ENCODE measurements at regions not wholly inside any gene's neighbourhood (a gene's known extent, or its start where the extent isn't known, plus 50 kb on each side); places are given as distances from the start of the nearest gene placed in this dataset.

DNA sequence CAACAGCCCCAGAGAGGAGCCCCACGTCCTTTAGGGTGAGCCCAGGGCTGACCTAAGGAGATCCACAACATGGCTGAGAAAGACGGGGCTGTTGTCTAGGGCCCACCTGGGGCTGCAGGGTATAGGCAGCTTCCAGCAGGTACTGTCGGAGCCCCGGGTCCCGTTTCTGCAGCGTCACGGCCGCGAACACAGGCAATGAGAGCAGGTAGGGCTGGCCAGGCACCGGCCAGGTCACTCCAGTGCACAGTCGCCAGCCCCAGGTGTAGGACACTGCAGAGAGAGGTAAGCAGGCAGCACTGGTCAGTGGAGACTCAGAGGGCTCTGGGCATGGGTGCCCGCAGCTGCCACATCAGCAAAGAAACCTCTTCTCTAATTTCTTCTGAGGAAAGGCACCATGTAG is 115.2 kb downstream of the LITAF start:
- TF ChIP-seq EZH2phosphoT487 (IDR thresholded peaks at IDR 0.05; ENCODE audit: low read length) = no peak
- TF ChIP-seq EZH2 (optimal IDR thresholded peaks at IDR 0.05; ENCODE audit: low read depth, low read length) = no peak
- TF ChIP-seq, protein P1, sequence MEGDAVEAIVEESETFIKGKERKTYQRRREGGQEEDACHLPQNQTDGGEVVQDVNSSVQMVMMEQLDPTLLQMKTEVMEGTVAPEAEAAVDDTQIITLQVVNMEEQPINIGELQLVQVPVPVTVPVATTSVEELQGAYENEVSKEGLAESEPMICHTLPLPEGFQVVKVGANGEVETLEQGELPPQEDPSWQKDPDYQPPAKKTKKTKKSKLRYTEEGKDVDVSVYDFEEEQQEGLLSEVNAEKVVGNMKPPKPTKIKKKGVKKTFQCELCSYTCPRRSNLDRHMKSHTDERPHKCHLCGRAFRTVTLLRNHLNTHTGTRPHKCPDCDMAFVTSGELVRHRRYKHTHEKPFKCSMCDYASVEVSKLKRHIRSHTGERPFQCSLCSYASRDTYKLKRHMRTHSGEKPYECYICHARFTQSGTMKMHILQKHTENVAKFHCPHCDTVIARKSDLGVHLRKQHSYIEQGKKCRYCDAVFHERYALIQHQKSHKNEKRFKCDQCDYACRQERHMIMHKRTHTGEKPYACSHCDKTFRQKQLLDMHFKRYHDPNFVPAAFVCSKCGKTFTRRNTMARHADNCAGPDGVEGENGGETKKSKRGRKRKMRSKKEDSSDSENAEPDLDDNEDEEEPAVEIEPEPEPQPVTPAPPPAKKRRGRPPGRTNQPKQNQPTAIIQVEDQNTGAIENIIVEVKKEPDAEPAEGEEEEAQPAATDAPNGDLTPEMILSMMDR (IDR thresholded peaks at IDR 0.05; ENCODE audit: low read length) = no peak
- no peak overlapping the region for H3K4me3 ChIP-seq (ENCODE audit: low read length)
- H3K27ac ChIP-seq (ENCODE audit: low read length) = no peak overlapping the region
- H3K9me3 ChIP-seq (replicated peaks; ENCODE audit: insufficient read depth, low read length) = no peaks in the 10 kb centered on the region
- no peaks in the 10 kb centered on the region for H3K79me2 ChIP-seq (ENCODE audit: low read length)
- no peaks in the 10 kb centered on the region for H3K27me3 ChIP-seq (replicated peaks; ENCODE audit: insufficient read depth, low read length)
- no peak for DNase-seq
- H2AFZ ChIP-seq (ENCODE audit: low read length) = no peak overlapping the region
- H4K20me1 ChIP-seq (ENCODE audit: insufficient read depth, low read length) = no peaks in the 10 kb centered on the region
- peaks cover 5% of the 10 kb centered on the region; the same call in 1 of the 2 replicates for H3K4me1 ChIP-seq (ENCODE audit: low read length)
- H3F3A ChIP-seq (ENCODE audit: insufficient read depth, low read length) = peaks cover 6% of the 10 kb centered on the region; the same call in 1 of the 2 replicates
- no peaks in the 10 kb centered on the region for H3K9me2 ChIP-seq (replicated peaks; ENCODE audit: insufficient read depth, low read length)
- no peak overlapping the region for H3K9ac ChIP-seq (ENCODE audit: low read length)
- H3K4me2 ChIP-seq (ENCODE audit: low read depth, low read length) = no peak overlapping the region
- H3K36me3 ChIP-seq (replicated peaks; ENCODE audit: insufficient read depth, low read length) = no peaks in the 10 kb centered on the region

DNA sequence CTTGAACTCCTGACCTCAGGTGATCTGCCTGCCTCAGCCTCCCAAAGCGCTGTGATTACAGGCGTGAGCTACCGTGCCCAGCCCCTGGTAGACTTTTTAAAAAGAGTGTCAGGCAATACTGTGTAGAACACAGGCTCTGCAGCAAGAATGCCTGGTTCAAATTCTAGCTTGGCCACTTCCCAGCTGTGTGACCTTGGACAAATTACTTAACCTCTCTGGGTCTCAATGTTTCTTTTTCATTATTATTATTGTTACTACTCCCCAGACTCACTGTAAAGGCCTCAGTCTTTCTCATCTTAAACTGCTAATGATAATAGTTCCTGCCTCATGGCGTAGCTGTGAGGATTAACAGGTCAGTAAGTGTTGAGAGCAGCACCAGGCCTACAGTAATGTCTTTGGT is 114.3 kb downstream of the LITAF start:
- no peak for DNase-seq
- Histone ChIP-seq H3K79me2 (ENCODE audit: low read length) (no peaks in the 10 kb centered on the region), H3K4me1 (ENCODE audit: low read length) (peaks cover 5% of the 10 kb centered on the region; the same call in 1 of the 2 replicates), H3K27me3 (replicated peaks; ENCODE audit: insufficient read depth, low read length) (no peaks in the 10 kb centered on the region), H3K36me3 (replicated peaks; ENCODE audit: insufficient read depth, low read length) (no peaks in the 10 kb centered on the region), H3K9me2 (replicated peaks; ENCODE audit: insufficient read depth, low read length) (no peaks in the 10 kb centered on the region), H3K9me3 (replicated peaks; ENCODE audit: insufficient read depth, low read length) (no peaks in the 10 kb centered on the region), H3K4me3 (ENCODE audit: low read length) (no peak overlapping the region), H2AFZ (ENCODE audit: low read length) (no peak overlapping the region), H3K9ac (ENCODE audit: low read length) (no peak overlapping the region), H3F3A (ENCODE audit: insufficient read depth, low read length) (peaks cover 6% of the 10 kb centered on the region; the same call in 1 of the 2 replicates), H3K27ac (ENCODE audit: low read length) (no peak overlapping the region), H3K4me2 (ENCODE audit: low read depth, low read length) (no peak overlapping the region), H4K20me1 (ENCODE audit: insufficient read depth, low read length) (no peaks in the 10 kb centered on the region)
- TF ChIP-seq, protein P1 (IDR thresholded peaks at IDR 0.05; ENCODE audit: low read length) = no peak
- TF ChIP-seq EZH2 (optimal IDR thresholded peaks at IDR 0.05; ENCODE audit: low read depth, low read length) (no peak), EZH2phosphoT487 (IDR thresholded peaks at IDR 0.05; ENCODE audit: low read length) (no peak)

DNA sequence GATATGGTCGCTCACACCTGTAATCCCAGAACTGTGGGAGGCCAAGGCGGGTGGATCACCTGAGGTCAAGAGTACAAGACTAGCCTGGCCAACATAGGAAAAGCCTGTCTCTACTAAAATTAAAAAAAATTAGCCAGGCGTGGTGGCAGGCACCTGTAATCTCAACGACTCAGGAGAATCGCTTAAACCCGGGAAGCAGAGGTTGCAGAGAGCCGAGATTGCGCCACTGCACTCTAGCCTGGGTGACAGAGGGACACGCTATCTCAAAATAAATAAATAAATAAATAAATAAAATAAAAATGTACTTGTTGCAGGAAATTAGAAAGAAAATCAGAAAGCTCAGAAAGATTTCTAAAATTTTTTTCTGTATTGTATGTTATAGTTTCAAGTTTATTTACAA is 113.9 kb downstream of the LITAF start:
- H3K9ac ChIP-seq (ENCODE audit: low read length) = no peak overlapping the region
- no peak overlapping the region for H3K4me3 ChIP-seq (ENCODE audit: low read length)
- no peaks in the 10 kb centered on the region for H3K79me2 ChIP-seq (ENCODE audit: low read length)
- no peaks in the 10 kb centered on the region for H3K36me3 ChIP-seq (replicated peaks; ENCODE audit: insufficient read depth, low read length)
- no peaks in the 10 kb centered on the region for H3K9me2 ChIP-seq (replicated peaks; ENCODE audit: insufficient read depth, low read length)
- no peaks in the 10 kb centered on the region for H4K20me1 ChIP-seq (ENCODE audit: insufficient read depth, low read length)
- no peak overlapping the region for H3K27ac ChIP-seq (ENCODE audit: low read length)
- TF ChIP-seq, protein P1 (IDR thresholded peaks at IDR 0.05; ENCODE audit: low read length) = no peak
- TF ChIP-seq EZH2phosphoT487 (IDR thresholded peaks at IDR 0.05; ENCODE audit: low read length) (no peak), EZH2 (optimal IDR thresholded peaks at IDR 0.05; ENCODE audit: low read depth, low read length) (no peak)
- H3F3A ChIP-seq (ENCODE audit: insufficient read depth, low read length) = peaks cover 6% of the 10 kb centered on the region; the same call in 1 of the 2 replicates
- H3K4me1 ChIP-seq (ENCODE audit: low read length) = peaks cover 5% of the 10 kb centered on the region; the same call in 1 of the 2 replicates
- H3K9me3 ChIP-seq (replicated peaks; ENCODE audit: insufficient read depth, low read length) = no peaks in the 10 kb centered on the region
- H3K27me3 ChIP-seq (replicated peaks; ENCODE audit: insufficient read depth, low read length) = no peaks in the 10 kb centered on the region
- DNase-seq = no peak
- no peak overlapping the region for H2AFZ ChIP-seq (ENCODE audit: low read length)
- H3K4me2 ChIP-seq (ENCODE audit: low read depth, low read length) = no peak overlapping the region

All from MM.1S (cell line).